Duodenal mucosa (tissue), 2 donors: ENCODE measurements at regions not wholly inside any gene's neighbourhood (a gene's known extent, or its start where the extent isn't known, plus 50 kb on each side); places are given as distances from the start of the nearest gene placed in this dataset.

Experiments
- H3K27ac ChIP-seq: one replicate; pipeline ENCODE4 v1.7.0; 2013; ENCODE audit warnings: low read depth, low read length
- H3K27me3 ChIP-seq, 2 donors: one replicate each; pipeline ENCODE4 v1.7.0; 2013; ENCODE audit warnings: low read length in 2 of 2, control low read depth in 1 of 2; ENCODE audit not compliant: insufficient read depth in 2 of 2, control insufficient read depth in 1 of 2
- H3K36me3 ChIP-seq, 2 donors: one replicate each; pipeline ENCODE4 v1.7.0; 2013; ENCODE audit warnings: low read length in 2 of 2, control low read depth in 1 of 2; ENCODE audit not compliant: insufficient read depth in 2 of 2, control insufficient read depth in 1 of 2
- H3K4me1 ChIP-seq, 2 donors: one replicate each; pipeline ENCODE4 v1.7.0; 2013; ENCODE audit warnings: low read length in 2 of 2, control low read depth in 1 of 2; ENCODE audit not compliant: insufficient read depth in 2 of 2, control insufficient read depth in 1 of 2
- H3K4me3 ChIP-seq, 2 donors: one replicate each; pipeline ENCODE4 v1.7.0; 2013; ENCODE audit warnings: low read length in 2 of 2, low read depth in 1 of 2
- H3K9ac ChIP-seq, 2 donors: one replicate each; pipeline ENCODE4 v1.7.0; 2013; ENCODE audit warnings: low read length in 2 of 2, low read depth in 1 of 2
- H3K9me3 ChIP-seq, 2 donors: one replicate each; pipeline ENCODE4 v1.7.0; 2013; ENCODE audit warnings: low read length in 2 of 2, control low read depth in 1 of 2; ENCODE audit not compliant: control insufficient read depth in 1 of 2

- no peak overlapping the region for H3K9ac ChIP-seq
Measured at GRCh38 chr5:125416055-125416454, 669.6 kb upstream of the ZNF608 start.

GRCh38 chr5:125421006-125421405 lies 674.6 kb upstream of the ZNF608 start:
- H3K4me1 ChIP-seq = no peaks in the 10 kb centered on the region
- H3K9ac ChIP-seq = no peak overlapping the region
- H3K27me3 ChIP-seq = no peaks in the 10 kb centered on the region
- H3K36me3 ChIP-seq = no peaks in the 10 kb centered on the region
- H3K9me3 ChIP-seq = no peaks in the 10 kb centered on the region
- no peak overlapping the region for H3K27ac ChIP-seq
- no peak overlapping the region for H3K4me3 ChIP-seq

More at GRCh38 chr5:125416055-125416454, 669.6 kb upstream of the ZNF608 start:
- H3K27me3 ChIP-seq = no peaks in the 10 kb centered on the region
- H3K4me3 ChIP-seq = no peak overlapping the region
- no peak overlapping the region for H3K27ac ChIP-seq
- peaks cover 20 to 28% of the 10 kb centered on the region in 2 donors for H3K4me1 ChIP-seq
- no peaks in the 10 kb centered on the region for H3K36me3 ChIP-seq
- H3K9me3 ChIP-seq = no peaks in the 10 kb centered on the region

GRCh38 chr5:125422342-125422741 lies 675.9 kb upstream of the ZNF608 start:
- no peak overlapping the region for H3K9ac ChIP-seq
- H3K9me3 ChIP-seq = no peaks in the 10 kb centered on the region
- no peaks in the 10 kb centered on the region for H3K4me1 ChIP-seq
- no peak overlapping the region for H3K4me3 ChIP-seq
- H3K27ac ChIP-seq = no peak overlapping the region
- H3K36me3 ChIP-seq = no peaks in the 10 kb centered on the region
- no peaks in the 10 kb centered on the region for H3K27me3 ChIP-seq

- Histone ChIP-seq H3K27me3 (no peaks in the 10 kb centered on the region), H3K9me3 (no peaks in the 10 kb centered on the region), H3K4me1 (no peaks in the 10 kb centered on the region), H3K27ac (no peak overlapping the region), H3K36me3 (no peaks in the 10 kb centered on the region), H3K4me3 (no peak overlapping the region), H3K9ac (no peak overlapping the region)
Measured at GRCh38 chr5:125424402-125425141, 678.1 kb upstream of the ZNF608 start.

- Histone ChIP-seq H3K4me1 (no peaks in the 10 kb centered on the region), H3K4me3 (no peak overlapping the region), H3K9me3 (peaks cover 0 to 2% of the 10 kb centered on the region in 2 donors), H3K36me3 (no peaks in the 10 kb centered on the region), H3K27me3 (no peaks in the 10 kb centered on the region), H3K27ac (no peak overlapping the region), H3K9ac (no peak overlapping the region)
Measured at GRCh38 chr5:125429498-125429897, 683.1 kb upstream of the ZNF608 start.

GRCh38 chr5:125433457-125433856 lies 687.0 kb upstream of the ZNF608 start:
- H3K27me3 ChIP-seq = no peaks in the 10 kb centered on the region
- peaks cover 0 to 2% of the 10 kb centered on the region in 2 donors for H3K9me3 ChIP-seq
- no peak overlapping the region for H3K4me3 ChIP-seq
- no peak overlapping the region for H3K9ac ChIP-seq
- no peaks in the 10 kb centered on the region for H3K4me1 ChIP-seq
- no peaks in the 10 kb centered on the region for H3K36me3 ChIP-seq
- no peak overlapping the region for H3K27ac ChIP-seq

- H3K4me1 ChIP-seq = no peaks in the 10 kb centered on the region
- no peak overlapping the region for H3K4me3 ChIP-seq
- peaks cover 0 to 8% of the 10 kb centered on the region in 2 donors for H3K9me3 ChIP-seq
- H3K27ac ChIP-seq = no peak overlapping the region
- no peak overlapping the region for H3K9ac ChIP-seq
- H3K36me3 ChIP-seq = no peaks in the 10 kb centered on the region
- no peaks in the 10 kb centered on the region for H3K27me3 ChIP-seq
Measured at GRCh38 chr5:125439243-125439642, 692.8 kb upstream of the ZNF608 start.

GRCh38 chr5:125440905-125441304 lies 694.5 kb upstream of the ZNF608 start:
- Histone ChIP-seq H3K9me3 (peaks cover 0 to 8% of the 10 kb centered on the region in 2 donors), H3K27ac (no peak overlapping the region), H3K4me1 (no peaks in the 10 kb centered on the region), H3K27me3 (no peaks in the 10 kb centered on the region), H3K4me3 (no peak overlapping the region), H3K36me3 (no peaks in the 10 kb centered on the region), H3K9ac (no peak overlapping the region)

- H3K27ac ChIP-seq = no peak overlapping the region
- H3K9ac ChIP-seq = no peak overlapping the region
- no peaks in the 10 kb centered on the region for H3K36me3 ChIP-seq
- H3K9me3 ChIP-seq = no peaks in the 10 kb centered on the region
- H3K27me3 ChIP-seq = no peaks in the 10 kb centered on the region
- no peaks in the 10 kb centered on the region for H3K4me1 ChIP-seq
- no peak overlapping the region for H3K4me3 ChIP-seq
Measured at GRCh38 chr5:125446986-125447385, 700.5 kb upstream of the ZNF608 start.

GRCh38 chr5:125450771-125451170 lies 704.3 kb upstream of the ZNF608 start:
- no peak overlapping the region for H3K9ac ChIP-seq
- H3K9me3 ChIP-seq = no peaks in the 10 kb centered on the region
- H3K4me1 ChIP-seq = no peaks in the 10 kb centered on the region
- no peak overlapping the region for H3K4me3 ChIP-seq
- no peaks in the 10 kb centered on the region for H3K36me3 ChIP-seq
- H3K27me3 ChIP-seq = no peaks in the 10 kb centered on the region
- H3K27ac ChIP-seq = no peak overlapping the region
